NCI-H146 treated with DMSO at 0.1 percent for 48 hours (cell line): ENCODE measurements at regions not wholly inside any gene's neighbourhood (a gene's known extent, or its start where the extent isn't known, plus 50 kb on each side); places are given as distances from the start of the nearest gene placed in this dataset.
"Not testable (repeated sequence)": the region's sequence is repeated elsewhere in the genome, so short reads cannot be mapped to it uniquely, and the experiment has no call there.

Source experiments
- DNase-seq: peaks from one replicate; lab custom pipeline; 2025; ENCODE audit not compliant: unreplicated experiment; lab: John Stamatoyannopoulos, UW

DNA sequence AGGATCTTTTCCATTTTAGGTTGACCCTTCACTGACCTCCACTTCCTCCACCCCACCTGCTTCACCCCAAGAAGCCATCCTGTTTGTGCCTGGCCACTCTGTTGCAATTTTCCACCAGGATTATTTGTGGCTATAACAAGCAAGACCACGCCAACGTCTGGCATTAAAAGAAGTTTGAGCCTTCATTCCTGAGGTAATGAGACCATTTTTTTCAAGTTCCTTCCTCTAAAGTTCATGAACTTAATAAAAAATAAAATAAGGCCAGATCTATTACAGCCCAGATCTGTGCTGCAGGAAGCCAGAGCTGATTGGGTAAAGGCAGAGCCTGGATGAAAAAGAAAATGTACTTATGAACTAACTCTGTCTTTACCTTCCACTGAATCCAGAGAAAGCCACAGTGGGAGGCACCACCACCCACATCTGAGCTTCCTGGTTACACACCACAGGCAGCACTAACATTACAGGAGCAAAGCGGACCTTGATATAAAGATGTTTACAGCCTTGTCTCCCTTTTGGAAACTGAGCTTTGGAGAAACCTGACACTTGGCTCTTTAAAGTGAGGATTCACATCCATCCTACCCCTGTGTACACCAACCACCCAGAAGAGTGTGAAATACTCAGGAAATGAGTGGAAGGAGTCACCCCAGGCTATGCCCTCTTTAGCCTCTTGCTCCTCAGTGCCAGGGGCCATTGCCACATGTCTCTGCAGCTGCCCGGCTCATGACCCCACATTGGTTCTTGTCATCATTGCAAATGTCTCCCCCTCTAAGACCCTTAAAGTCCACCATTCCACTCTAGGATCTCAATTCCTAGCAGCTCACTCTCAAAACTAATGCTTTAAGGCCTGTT, 293.6 kb downstream of the PLPP3 start:
- no peak for DNase-seq

DNA sequence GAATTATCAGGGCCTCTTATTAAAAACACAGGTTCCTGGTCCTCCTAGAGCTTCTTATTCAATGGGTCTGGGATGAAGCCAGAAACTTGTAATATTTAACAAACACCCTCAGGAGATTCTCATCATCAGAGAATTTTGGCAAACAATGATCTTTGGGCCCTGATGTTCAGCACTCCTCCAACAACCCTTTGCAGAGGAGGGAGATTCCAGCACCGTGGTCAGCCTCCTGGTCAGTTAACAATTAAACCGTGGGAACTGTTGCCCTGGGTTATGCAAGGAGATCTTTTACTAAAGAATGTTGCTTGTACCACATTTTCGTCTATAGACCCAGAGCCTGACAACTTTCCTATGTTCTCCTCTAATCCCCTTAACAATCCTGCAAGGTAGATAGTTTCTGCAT, 294.4 kb downstream of the PLPP3 start:
- no peak for DNase-seq

DNA sequence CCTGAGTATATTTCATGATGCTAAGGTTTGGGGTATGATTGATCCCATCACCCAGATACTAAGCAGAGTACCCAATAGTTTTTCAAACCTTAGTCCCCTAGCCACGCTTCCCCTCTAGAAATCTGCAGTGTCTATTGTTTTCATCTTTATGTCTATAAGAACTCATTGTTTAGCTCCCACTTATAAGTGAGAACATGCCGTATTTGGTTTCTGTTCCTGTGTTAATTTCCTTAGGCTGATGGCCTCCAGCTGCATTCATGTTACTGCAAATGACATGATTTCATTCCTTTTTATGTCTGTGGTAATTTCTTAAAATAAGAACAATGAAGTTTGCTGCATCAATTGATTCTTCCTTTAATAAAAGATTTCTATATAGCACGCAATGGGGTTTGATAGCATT, 301.3 kb downstream of the PLPP3 start:
- DNase-seq = no peak

DNA sequence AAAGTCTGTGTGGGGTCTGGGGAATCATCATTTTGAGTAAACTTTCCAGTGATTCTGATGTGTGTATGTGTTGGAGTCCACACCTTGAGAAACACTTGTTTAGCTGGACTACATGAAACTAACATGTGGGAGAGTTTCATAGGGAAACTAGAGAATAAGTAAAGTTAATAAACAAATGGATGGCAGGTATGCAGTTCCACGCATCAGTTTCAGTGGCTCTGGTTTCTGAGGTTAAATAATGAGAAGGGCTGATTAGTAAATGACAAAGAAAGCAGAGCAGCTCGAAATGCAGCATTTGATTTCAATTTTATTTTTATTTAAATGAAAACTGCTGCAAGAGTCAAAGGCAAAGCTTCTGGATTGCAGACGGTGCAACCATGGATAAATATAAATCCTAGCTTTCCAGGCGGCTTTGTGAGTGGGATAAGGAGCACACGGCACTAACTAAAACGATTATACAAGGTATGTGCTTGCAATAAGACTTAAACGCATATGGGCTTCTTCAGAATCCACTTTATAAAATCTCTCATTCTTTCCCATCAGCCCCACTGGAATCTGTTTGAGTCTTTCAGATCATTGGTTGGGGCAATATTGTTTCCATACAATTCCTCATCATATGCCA, 310.7 kb downstream of the PLPP3 start:
- DNase-seq = no peak

DNA sequence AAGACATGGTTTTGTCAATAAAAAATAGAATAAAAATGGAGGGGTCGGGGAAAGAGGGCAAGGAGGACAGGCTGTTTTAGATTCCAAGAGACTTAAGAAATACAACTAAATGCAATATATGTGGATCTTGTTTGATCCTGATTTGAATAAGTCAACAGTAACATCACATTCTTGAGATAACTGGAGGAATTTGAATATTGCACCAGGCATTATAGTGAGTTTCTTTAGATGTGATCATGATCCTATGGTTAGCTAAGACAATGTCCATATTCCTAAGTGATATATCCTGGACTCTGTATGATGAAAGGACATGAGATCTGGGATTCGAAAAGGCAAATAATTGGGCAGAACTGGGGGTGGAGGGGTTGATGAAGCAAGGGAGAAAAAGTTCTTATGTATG, 311.8 kb downstream of the PLPP3 start:
- no peak for DNase-seq

DNA sequence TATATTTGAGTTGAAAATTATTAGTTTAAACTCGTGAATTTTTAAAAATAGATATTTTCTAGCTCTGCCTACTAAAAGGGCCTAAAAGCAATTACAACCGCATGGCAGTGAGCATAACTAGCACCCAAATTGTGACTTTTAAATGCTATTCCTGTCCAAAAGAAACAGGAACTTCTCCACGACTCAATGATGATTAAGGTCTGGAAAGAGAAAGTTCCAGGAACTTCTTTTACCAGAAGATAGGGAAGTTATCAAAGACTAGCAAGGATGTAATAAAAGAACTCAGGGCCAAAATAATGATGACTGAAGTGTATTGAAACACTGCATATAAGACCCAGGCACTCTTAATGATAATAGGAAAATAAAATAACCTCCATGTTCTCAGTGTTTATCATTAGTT, 313.0 kb downstream of the PLPP3 start:
- no peak for DNase-seq

DNA sequence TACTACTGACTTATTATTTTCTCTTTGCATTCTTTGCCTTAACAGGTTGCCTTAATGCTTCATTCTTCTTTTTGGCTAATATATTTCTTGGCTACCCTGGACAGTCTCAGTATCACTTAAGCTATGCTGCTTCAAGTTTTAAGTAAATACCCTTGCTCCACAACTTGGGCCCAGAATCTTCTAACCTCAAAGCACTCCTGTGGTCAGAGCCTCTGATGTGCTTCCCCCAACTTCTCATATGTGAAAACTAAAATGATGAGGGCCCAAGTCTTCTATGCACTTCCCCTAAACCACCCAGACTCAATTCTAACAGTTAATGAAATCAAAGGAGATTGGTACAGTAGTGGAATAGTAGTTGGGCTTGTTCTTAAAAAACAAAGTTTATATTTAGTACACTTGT, 314.1 kb downstream of the PLPP3 start:
- DNase-seq = no peak

DNA sequence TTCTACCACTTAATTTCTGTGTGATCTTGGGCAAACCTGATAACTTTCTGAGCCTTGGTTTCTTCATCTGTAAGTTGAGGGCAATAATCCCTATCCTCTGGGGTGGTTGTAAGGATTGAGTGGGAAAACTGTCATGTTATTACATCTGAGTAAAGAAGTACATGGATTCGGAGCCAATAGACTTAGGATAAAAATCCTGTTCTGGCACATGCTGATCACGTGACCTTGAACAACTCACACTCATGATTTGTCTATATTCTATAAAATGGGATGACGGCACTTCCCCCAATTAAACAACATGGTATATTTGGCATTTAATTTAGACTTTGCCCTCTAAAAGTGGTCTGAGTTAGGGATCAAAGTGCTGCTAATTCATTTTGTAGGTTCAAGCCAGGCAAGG, 315.5 kb downstream of the PLPP3 start:
- DNase-seq = no peak

DNA sequence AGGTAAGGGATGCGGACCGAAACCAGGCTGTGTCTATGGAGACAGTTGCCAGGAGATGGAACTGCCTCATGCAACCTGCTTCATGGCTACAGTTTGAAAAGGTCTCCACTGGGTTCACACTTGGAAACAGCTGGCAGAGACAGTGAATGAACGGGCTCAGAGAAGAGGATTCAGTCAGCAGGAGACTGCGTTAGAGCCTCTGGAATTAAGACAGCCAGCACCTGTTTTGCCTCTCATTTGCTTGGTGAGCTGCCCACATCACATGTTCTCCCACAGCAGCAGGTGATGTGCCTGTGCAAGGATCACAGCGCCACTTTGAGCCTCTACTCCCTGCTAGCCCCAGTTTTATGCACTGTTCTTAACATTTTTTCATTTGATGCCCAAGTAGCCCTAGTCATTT, 321.0 kb downstream of the PLPP3 start:
- DNase-seq = no peak

DNA sequence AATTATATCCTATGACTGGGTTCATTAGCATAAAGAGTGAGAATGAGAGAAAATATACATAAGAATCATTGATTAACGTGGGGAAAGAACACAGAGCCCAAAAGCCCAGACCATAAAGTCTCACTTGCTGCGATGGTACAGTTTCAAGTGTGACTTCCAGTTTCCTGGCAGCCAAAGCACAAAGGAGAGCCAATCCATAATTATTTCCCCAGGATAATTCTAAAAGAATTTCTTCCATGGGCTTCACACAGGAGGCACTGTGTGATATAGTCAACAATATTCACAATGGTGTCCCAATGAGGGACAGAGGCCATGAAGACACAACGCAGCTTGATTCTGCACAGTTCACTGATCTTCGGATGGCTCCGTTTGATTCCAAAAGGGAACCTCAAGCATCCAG, 321.6 kb downstream of the PLPP3 start:
- no peak for DNase-seq

DNA sequence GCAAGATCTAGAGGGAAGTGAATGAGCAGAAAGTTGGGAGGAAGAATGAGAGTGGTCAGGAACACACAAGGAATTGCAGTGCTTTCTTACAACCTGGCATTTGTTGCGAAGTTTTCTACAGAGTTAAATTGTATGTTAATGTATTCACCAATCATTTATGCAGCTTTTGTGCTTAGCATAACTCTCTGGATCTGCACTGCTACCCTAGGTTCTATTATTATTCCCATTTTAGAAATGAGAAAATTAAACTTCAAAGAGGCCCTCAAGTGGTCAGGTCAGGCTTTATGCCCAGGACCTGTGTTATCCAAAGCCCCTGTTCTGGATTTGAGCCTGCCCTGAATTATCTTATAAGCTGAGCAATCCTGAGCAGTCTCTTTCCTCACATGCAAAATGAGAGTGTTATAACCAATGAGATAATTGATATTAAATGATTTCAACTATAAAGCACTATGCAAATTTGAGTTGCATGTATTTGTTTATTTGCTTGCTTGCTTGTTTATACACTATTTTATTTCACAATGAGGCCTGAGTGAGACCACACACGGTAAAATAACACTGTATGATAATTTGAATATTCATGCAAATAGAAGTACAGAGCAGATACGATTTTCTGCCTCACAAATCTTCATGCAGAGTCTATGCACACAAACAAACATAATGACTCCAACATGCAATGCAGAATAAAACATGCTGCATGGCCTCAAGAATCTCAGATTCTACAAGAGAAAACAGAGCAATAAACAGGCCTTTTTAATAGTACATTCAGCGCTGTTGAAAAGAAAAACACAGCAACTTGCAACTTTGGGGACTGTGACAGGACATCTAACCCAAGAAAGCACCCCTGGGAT, 323.0 kb downstream of the PLPP3 start:
- DNase-seq = no peak

DNA sequence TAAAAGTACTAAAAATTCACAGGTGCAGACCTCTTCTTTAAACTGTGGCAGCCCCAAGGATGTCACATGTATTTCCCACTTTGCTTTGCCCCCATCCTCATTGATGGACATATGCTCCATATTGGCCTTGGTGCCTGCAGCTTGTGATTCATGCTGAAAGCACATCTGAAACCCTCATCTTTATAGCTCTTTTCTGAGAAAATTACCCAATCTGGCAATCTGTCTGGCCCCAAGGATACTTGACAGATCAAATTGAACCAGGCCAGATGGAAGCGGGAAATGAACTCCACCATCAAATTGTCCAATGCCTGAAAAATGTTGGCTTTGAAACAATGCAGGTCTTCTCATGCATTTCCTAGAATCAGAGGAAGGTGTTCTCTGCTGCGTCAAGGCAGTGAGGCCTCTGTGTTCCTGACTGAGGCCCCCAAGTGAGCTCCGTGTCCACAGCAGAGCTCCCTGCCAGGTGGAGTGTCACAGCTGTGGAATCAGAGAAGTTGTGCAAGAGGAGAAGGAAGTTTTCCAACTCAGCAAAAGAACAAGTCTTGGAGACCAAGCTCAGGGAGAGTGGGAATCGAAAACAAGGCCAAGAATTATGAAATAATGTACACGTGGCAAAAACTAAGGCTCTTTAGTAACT, 323.7 kb downstream of the PLPP3 start:
- DNase-seq = no peak

DNA sequence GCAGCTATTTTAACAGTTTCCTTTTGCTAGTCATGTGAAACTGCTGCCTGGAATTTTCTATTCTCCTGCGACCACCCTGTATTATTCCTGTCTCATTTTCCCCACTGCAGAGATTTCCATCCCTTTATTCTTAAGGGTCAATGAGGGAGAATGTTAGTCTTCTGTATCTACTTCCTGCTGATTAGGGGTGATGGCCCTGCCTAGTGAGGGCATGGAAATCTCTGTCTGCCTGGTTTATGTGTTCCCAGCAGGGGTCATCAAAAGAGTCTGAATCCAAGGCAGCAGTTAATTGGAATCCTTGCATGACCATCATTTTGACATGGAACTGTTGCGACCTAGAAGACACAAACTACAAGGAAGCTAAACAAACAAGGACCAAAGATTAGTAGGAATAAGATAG, 325.2 kb downstream of the PLPP3 start:
- DNase-seq = no peak

DNA sequence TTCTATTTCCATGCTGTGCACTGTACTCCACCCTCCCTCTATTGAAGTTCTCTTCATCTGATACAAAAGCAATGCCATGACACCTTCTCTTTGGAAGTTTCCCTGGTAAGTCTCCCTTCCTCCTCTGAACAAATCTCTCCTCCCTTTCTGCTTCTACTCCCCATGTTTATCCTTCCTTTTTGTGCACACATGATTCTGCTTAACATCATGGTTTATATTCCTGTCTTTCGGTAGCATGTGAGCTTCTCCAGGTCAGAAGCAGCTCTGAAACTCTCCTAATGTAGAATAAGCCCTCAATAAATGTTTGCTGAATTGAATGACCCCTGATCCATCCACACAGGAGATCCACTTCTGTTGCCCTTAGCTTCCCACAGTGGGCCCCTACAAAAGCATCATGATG, 328.6 kb downstream of the PLPP3 start:
- no peak for DNase-seq

DNA sequence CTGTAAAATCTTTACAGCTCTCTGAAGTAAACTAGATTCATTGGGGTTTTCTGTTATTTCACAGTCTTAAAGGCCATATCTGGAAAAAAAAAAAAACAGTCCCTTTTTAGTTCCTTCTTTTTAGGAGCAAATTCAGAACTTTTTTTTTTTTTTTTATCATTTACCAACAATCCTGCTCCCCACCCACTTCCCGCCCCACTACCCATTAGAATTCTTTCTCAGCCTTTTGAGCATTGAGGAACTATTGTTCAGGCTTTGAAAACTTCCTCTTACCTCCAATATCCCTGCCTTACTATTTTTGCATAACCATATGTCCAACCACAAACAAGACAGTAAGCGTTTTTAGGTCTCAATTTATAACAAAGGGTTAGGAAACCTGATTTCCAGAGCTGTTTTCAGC, 330.1 kb downstream of the PLPP3 start:
- DNase-seq = no peak

DNA sequence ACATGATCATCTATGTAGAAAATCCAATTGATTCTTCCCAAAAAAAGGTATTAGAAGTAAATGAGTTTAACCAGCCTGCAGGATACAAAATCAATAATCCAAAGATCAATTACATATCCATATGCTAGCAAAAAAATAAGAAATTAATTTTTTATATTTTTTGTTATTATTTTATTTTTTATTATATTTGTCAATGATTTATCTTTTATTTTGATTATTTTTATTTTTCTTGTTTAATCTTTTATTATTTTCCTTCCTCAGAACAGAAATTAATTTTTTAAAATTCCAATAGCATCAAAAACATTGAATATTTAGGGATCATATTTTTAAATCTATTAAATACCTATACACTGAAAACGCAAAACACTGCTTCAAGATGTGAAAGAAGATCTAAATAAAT, 331.2 kb downstream of the PLPP3 start:
- no peak for DNase-seq

DNA sequence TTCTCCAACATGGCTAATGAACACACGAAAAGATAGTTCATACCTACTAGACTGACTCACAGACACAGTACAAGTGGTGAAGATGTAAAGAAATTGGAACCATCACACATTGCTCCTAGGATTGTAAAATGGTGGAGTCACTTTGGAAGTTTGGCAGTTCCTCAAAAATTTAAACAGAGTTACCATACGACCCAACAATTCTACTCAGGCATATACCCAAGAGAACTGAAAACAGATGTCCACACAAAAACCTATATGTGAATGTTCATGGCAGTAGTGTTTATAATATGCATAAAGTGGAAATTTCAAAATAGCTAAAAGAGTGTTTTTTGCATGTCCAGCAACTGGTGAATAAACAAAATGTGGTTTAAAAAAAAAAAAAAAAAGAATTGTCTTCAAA, 332.6 kb downstream of the PLPP3 start:
- not testable (repeated sequence) for DNase-seq

DNA sequence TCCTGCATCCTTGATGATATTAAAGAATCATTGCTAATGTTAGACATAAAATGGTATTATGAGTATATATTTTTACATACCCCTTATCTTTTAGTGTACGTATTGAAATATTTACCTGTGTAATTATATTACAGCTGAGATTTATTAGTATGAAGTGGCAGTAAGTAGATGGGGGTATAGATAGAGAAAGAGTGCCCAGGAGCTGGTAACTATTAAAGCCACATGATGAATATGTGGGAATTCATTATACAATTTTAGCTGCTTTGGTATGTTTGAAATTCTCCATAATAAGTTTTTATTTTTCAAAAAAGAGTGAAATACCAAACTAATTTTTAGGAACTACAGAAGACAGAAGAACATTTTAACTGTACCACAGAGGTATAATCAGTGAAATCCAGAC, 339.0 kb downstream of the PLPP3 start:
- DNase-seq = no peak

DNA sequence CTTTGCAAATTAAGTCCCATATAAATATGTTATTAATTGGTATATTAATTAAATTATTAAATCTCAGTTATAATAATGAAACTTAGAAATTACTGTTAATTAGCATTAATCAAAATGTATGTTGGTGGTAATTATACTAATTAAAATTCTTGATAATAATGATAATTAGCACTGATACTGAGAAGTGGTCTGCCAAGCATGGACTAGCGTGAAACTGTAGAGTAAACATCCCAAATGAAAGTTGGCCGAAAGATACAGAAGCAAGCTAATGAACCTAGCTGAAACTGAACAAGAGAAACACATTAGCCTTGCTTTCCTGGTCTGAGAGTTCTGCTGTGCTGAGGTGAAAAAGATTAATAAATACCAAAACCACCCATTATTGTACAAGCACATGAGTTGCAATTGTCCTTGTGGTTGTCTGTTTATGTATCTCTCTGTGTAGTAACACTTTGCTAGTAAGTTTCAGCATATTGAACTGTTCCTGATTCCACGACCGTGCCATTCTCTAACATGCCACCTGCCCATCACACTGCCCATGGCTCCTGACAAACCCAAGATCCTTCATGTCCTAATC, 341.8 kb downstream of the PLPP3 start:
- DNase-seq = no peak

DNA sequence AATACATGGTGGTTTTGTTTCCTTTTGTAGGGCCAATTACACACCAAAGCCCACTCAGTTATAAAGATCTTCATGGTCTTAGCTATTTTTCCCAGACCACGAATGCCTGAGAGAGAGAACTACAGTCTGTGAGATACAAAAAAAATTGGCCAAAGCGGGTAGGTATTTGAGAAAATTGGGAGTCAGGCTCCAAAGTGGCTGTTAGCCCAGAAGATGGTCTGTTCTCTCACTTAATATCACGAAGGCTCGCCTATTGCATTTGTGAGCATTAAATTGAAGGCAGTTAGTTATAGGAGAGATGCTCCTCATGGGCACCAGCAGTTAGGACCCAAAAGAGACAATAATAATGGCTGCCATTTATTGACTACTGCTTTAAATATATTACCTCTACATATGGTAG, 342.7 kb downstream of the PLPP3 start:
- DNase-seq = no peak

DNA sequence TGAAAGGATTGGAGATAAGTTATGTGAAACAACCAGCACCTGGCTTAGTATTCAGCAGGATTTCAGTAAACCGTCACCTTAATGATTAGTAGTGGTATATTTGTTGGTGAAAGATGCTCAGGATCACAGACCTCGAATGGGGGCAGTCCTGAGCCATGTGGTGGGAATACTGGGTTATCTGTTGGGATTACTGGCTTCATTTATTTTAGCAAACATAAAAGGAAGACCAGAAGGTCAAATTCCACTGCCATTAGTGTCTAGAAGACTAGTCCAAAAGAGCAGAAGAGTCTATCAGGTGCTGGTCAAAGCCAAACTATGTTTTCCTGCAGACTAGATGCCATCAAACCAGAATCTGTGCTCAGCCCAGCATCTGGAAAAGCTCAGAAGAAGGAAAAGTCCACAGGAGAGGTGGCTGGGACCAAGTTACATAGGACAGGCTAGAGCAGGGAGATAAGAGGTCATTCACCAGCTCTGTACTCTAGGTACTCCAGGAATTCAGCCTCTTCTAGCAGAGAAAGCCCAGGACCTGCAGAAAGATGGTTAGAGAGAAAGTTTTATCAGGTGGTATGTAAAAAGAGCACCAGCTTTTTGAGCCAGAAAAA, 343.4 kb downstream of the PLPP3 start:
- DNase-seq = no peak
